HG03521 (cell line): ENCODE measurements at regions not wholly inside any gene's neighbourhood (a gene's known extent, or its start where the extent isn't known, plus 50 kb on each side); places are given as distances from the start of the nearest gene placed in this dataset.
"Not testable (repeated sequence)": the region's sequence is repeated elsewhere in the genome, so short reads cannot be mapped to it uniquely, and the experiment has no call there.

Source experiments
- ATAC-seq: cut with Tn5 transposase; IDR thresholded peaks from one replicate; pipeline ENCODE4 v1.9.1; 2021; ENCODE audit warnings: mild to moderate bottlenecking, moderate library complexity; ENCODE audit not compliant: unreplicated experiment

- ATAC-seq = no peak
Measured at GRCh38 chr22:46039535-46039934, 62.6 kb upstream of the WNT7B start.

- ATAC-seq = no peak
Measured at GRCh38 chr22:46040471-46041465, 63.8 kb upstream of the WNT7B start.

- ATAC-seq = no peak
Measured at GRCh38 chr22:46041642-46042041, 64.7 kb upstream of the WNT7B start.

- ATAC-seq = no peak
Measured at GRCh38 chr22:46042786-46043185, 65.8 kb upstream of the WNT7B start.

- no peak for ATAC-seq
Measured at GRCh38 chr22:46043339-46043738, 66.4 kb upstream of the WNT7B start.

GRCh38 chr22:46043816-46044620 is 67.1 kb upstream of the WNT7B start:
- ATAC-seq = no peak

GRCh38 chr22:46044621-46045458 is 67.9 kb upstream of the WNT7B start:
- no peak for ATAC-seq

- ATAC-seq = no peak
Measured at GRCh38 chr22:46045459-46046298, 68.7 kb upstream of the WNT7B start.

GRCh38 chr22:46046299-46046685 is 69.3 kb upstream of the WNT7B start:
- no peak for ATAC-seq

- no peak for ATAC-seq
Measured at GRCh38 chr22:46047226-46047625, 70.3 kb upstream of the WNT7B start.

GRCh38 chr22:46047841-46048595 is 71.1 kb upstream of the WNT7B start:
- no peak for ATAC-seq

GRCh38 chr22:46048661-46049060 is 71.7 kb upstream of the WNT7B start:
- ATAC-seq = not testable (repeated sequence)

- no peak for ATAC-seq
Measured at GRCh38 chr22:46049726-46050450, 72.9 kb upstream of the WNT7B start.

- no peak for ATAC-seq
Measured at GRCh38 chr22:46050451-46050845, 73.5 kb upstream of the WNT7B start.

- no peak for ATAC-seq
Measured at GRCh38 chr22:46050916-46051614, 74.1 kb upstream of the WNT7B start.

GRCh38 chr22:46051646-46052045 is 74.7 kb upstream of the WNT7B start:
- no peak for ATAC-seq

- ATAC-seq = no peak
Measured at GRCh38 chr22:46052331-46052771, 75.4 kb upstream of the WNT7B start.
